HG02938 (cell line): ENCODE measurements at regions not wholly inside any gene's neighbourhood (a gene's known extent, or its start where the extent isn't known, plus 50 kb on each side); places are given as distances from the start of the nearest gene placed in this dataset.
"Not testable (repeated sequence)": the region's sequence is repeated elsewhere in the genome, so short reads cannot be mapped to it uniquely, and the experiment has no call there.

Source experiments
- ATAC-seq: cut with Tn5 transposase; IDR thresholded peaks from one replicate; pipeline ENCODE4 v1.9.1; 2021; ENCODE audit warnings: mild to moderate bottlenecking, moderate library complexity; ENCODE audit not compliant: unreplicated experiment

DNA sequence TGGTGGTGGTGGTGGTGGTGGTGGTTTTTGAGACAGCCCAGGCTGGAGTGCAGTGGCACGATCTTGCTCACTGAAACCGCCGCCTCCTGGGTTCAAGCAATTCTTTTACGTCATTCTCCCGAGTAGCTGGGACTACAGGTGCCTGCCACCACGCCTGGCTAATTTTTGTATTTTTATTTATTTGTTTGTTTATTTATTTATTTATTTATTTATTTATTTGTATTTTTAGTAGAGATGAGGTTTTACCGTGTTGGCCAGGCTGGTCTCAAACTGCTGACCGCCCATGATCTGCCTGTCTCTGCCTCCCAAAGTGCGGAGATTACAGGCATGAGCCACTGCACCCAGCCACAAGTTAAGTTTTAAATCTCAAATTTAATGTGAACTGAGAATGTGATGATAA lies 126.5 kb downstream of the PCDH18 start:
- not testable (repeated sequence) for ATAC-seq

DNA sequence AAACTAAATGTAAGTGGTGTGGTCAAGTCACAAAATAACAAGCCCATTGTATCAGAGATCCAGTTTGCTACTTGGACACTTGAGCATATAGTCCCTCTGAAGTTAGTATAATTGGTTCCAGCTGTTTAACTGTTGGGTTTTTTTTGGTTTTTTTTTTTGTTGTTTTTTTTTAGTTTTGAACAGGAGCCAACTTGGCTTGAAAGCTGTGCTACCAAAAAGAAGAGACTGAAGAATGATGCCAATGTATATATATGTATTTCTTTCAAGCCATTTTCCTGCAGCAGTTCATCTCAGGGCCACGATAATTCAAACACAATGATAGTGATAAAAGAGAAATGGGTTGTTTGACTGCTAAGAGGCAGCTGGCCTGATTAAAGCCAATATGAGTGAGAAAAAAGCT lies 138.3 kb downstream of the PCDH18 start:
- ATAC-seq, result no peak

DNA sequence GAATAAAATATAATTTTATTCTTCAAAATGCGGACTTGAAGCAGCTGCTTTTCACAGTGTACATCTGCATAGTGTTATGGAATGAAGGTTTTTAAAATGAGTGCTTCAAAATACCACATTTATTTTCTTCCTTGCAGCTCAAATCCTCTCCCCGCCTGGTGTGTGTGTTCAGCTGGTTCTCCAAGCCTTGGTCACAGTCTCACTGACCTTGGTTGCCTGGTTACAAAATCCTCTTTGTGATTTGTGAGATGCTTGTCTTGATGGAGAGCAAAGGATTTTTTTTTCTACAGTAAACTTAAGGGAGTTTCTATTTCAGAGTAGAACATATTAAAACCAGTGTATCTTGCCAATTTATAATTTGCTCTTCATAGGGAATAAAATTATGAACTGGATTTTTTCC lies 139.2 kb downstream of the PCDH18 start:
- ATAC-seq, result no peak

DNA sequence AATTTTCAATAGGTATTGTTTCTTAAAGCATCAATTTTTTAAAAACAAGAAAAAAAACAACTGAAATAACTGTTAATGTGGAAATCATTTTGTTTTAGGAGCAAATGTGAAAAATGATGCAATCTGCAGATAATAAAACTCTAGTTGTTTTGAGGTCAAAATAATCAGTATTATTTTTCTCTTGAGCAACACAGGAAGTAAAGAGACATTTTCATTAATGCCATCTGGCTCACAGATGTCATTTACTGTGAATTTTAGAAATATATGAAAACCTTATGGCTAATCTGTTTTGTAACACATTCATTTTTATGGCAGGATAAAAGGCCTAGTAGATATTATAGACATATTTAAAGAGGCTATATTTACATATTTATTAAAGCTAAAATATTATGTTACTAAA lies 141.6 kb downstream of the PCDH18 start:
- no peak for ATAC-seq

DNA sequence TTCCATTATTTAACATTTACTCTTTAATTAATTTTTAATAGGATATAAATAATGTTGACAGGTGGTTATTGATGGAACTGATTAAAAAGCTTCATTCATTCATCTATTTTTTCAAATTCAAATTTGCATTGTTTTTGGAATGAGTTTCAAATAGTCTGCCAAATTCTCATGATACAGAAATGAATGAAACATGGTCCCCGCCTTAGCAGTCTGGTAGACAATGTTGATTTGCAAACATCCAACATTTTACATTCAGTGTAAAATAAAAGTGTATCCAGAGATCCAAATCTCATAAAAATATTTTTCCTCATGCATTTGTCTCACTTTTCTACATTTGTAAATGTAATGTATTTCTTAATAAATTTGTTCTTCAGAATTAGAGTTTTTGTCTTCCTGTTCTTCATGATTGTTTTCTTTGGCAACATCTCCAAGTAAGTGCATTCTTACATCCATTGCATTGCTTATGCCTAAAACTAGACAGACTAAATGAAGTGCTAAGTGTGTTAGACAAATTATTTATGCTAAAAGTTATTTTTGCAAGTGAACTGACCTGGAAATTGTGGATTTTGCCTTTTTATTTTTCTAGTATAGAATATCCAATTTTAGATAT lies 142.3 kb downstream of the PCDH18 start:
- ATAC-seq, result no peak

DNA sequence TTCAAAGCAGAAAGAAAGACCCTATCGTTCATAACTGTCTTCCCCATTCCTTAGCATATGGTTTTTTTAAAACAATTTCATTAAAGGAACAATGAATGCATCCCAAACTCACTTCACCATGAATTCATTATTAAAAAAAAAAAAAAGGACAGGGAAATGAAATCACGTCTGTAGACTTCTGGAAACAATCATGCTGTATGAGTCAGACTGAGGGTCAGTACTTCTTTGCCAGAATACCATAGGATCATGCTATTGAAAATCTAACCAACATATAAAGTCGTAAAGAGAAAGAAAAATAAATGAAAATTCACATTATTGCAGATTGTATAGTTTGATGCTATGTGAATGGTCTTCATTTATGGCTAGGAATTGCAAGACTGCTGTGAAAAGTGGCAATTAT lies 144.4 kb downstream of the PCDH18 start:
- ATAC-seq, result no peak

DNA sequence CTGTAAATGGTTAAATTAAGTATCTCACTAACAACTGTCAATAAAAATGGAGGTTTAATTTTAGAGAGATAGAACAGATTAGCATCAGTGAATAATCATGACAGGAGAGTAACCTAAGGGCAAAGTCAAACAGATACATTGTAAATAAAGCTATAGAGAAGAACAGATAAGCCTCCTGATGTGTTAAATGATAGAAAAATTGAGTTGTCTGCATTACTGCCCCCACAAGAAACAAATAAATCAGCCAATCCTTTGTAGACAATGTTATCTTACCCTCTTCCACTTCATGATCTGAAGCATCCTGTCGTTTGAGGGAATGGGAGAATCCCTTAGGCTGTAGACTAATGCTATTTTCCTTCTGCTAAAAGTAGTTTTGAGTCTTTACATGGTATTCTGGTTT lies 147.8 kb downstream of the PCDH18 start:
- no peak for ATAC-seq

DNA sequence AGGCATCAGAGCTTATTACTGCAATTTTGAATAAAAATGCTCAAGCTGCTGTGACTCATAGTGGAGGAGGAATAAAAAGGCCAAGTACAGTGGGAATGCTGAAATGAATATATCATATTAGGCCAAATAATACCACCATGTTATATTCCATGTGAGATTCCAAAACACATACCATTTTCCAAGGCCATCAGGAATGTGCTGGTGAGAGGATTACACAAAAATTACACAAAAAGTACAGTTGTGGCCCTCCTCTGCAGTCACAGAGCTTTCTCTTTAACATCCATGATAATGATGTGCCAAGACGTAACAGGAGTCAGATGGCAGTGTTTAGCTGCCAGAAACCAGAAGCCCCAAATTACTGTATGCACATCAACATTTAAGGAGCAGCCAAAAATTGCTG lies 153.5 kb downstream of the PCDH18 start:
- no peak for ATAC-seq

DNA sequence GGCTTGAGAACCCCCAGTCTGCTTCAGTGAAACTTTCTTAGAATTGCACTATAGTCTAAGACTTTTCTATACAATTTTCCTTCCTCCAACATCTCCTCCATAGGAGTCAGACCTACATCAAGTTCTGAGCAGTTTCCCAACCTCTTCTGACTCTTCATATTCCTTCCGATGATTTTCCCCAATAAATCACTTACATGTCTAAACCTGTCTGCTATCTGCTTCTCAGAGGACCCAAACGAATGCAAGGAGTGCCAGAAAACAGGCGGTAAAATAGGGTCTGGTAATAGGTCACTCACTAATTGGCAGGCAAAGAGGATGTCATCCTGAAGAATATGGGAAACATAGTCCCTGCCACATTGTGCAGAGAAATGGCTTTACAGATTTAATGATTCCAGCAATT lies 153.9 kb downstream of the PCDH18 start:
- no peak for ATAC-seq

DNA sequence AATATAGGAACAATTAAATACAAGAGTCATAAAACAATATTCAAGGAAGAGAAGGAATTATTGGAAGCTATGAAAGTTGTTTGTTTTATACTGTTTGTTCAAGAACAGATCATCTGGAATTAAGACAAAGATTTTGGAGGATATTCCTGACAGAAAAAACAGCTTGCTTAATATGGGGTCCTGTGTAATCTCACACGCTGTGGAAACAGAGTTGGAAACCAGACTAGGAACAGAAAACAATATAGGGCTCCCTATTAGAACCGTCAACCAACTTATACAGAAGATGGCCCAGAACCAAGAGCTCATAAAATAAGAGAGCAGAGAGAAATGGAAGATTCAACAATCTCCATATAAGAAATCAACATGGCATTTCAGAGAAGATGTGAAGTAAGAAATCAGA lies 156.0 kb downstream of the PCDH18 start:
- no peak for ATAC-seq

DNA sequence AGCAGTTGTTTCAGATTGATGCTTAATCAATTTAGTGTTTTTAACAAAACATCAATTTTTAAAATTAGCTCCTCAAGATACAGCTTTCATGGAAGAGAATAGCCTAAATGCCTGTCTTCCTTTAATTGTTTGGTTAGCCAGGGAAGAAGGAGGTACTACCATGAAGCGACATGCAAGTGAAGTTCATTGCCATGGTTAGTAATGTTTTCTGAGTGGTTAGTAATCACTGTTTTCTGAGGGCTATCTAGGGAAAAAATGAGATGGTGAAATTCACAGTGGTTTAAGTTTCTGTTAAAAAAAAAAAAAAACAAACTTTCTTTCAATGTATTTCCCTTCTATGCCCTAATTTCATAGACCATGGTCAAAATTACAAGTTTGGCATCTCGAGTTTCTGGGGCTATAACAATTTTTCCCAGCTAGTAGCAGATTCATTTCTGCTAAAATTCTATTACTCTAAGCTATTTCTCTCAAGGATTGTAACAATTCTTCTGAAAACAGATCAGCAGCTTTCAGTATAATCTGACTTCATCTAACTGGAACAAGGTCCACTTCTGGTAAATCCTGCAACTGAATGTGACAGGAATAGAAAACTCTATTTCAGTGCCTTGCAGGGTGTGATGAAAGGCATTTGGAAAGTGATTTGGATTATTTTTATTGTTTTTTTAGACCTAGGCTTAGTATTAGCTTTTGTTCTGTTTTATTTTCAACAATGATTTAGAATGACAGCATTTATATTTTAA lies 157.0 kb downstream of the PCDH18 start:
- ATAC-seq, result no peak

DNA sequence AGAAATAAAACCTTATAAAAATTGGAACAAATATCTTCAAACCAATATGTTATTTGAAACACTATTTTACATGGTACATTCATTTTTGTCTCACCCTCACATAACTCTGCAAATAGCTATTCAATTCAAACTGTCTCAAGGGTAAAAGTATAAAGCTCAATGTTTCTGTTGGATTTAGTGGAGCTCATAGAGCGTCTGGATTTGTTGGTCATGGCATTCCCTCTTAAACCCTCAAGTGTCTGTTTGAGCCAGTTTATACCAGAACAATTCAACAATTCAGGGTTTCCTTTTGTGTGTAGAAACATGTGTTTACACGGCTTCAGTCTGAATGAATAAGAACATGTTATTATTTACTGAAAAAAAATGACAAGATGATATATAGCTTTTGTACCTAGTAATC lies 161.6 kb downstream of the PCDH18 start:
- no peak for ATAC-seq

DNA sequence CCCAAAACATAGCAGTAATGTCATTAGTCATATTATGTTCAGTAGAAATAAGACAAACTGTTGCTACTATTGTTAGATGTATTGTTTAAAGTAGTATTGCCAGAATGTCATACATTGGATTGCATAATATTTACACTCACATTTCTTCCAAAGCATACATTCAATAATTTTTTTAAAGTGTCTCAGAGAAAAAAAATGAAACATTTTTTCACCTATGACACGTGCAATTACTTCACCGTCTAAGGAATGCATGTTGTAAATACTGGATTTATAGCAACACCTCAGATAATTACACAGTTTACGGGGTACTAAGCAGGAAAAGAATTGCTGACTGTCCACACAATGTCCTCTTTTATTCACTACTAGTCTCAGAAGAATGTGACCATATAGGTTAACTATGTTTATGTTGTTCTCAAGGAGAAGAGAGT lies 162.1 kb downstream of the PCDH18 start:
- no peak for ATAC-seq

DNA sequence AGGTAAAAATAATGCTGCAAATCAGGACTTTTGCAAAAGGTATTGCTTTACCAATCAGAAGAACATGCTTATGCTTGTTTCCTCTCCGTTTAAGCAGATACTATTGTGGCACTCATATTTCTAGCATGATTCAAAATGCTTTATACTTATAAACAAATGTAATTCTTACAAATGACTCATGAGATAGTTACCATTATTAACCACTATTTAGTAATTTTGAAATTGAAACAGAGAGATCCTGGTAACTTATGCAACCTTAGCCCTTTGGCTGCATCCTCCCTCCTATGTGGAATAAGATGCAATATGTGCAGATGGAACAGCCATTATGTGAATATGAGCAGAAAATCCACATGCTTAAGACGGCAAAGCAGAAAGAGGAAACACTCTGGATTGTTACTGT lies 164.7 kb downstream of the PCDH18 start:
- no peak for ATAC-seq

DNA sequence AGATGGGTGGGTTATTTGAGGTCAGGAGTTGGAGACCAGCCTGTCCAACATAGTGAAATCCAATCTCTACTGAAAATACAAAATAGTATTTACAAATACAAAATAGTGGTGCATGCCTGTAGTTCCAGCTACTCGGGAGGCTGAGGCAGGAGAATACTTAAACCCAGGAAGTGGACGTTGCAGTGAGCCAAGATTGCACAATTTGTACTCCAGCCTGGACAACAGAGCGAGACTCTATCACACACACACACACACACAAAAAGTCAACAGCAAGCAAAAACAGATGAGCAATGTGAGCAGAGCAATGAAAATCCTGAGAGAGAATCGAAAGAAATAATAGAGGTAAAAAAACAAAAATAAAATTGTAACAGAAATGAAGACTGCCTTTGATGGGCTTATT lies 168.8 kb downstream of the PCDH18 start:
- ATAC-seq, result no peak

DNA sequence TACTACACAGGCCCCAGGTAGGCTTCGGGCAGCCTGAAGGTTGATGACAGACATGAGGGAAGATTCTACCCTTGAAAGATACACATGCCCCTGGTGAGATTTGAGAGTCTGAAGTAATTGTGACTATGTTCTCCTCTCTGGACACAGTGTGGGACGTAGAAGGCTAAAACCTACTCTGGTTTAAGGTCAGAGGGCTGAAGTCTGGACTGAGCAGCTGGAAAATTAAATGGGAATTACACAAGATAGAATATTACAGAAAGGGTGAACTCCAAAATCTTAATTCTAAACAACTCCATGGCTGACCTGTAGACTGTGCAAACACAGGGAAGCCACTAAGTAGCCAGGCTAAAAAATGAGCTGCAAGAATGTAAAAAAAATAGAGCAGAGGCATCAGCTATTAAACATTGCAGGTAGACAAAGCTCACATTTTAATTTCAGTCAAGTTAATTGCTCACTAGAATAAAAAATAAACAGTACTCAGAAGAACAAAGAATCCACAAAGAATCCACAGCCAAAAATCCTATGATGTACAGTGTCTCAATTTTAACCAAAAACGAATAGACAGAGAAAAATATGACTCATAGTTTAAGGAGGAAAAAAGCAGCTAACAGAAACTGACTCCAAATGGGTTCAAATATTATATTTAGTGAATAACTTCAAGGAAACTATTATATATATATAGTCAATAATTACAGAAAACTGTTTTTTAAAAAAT lies 170.4 kb downstream of the PCDH18 start:
- ATAC-seq, result no peak

DNA sequence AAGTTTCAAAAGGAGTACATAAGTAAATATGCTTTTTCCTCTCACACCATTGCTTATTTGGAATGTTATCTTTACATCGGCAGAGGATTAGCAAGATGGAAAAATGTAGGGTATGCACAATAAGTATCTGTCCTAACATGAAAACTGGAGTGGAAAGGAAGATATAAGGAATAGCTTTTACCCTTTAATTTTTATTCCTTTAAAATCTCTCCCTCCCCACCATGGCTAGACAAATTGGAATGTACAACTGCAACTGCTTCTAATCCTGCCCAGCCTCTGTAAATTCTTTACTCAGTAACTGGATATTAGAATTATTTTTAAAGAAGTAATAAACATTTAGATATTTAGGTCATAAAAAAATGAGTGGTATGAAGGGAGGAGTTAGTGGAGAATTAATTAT lies 171.5 kb downstream of the PCDH18 start:
- ATAC-seq, result no peak

DNA sequence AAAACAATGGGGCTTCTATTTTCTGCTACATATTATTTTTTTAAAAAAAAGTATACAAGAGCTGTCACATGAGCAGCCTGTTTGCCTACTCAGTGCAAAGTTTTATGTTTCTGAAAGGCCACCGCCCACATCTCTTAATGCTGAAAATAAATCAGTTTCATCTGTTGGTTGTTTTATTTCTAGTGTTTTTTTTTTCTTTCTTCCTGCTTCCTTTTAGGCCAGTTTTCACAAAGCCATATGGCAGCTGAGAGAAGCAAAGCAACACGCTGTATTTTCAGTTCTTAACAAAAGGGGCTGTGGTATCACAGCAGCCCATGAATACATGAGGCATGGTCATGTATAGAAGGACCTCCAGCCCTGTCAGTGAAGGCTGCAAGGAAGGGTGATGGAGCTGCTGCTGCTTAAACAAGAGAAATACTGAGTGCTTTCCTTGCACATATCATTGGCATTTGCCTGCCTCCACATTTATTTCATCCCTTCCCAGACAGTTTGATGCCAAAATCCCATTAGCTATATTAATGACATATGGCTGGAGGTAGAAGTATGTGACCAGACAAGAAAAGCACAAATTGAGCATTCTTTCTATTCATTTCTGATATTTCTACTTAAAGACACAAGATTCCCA lies 172.5 kb downstream of the PCDH18 start:
- no peak for ATAC-seq

DNA sequence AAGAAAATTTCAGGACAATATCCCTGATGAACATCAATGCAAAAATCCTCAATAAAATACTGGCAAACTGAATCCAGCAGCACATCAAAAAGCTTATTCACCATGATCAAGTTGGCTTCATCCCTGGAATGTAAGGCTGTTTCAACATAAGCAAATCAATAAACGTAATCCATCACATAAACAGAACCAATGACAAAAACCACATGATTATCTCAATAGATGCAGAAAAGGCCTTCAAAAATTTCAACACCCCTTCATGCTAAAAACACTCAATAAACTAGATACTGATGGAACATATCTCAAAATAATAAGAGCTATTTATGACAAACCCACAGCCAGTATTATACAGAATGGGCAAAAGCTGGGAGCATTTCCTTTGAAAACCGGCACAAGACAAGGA lies 177.7 kb downstream of the PCDH18 start:
- not testable (repeated sequence) for ATAC-seq

DNA sequence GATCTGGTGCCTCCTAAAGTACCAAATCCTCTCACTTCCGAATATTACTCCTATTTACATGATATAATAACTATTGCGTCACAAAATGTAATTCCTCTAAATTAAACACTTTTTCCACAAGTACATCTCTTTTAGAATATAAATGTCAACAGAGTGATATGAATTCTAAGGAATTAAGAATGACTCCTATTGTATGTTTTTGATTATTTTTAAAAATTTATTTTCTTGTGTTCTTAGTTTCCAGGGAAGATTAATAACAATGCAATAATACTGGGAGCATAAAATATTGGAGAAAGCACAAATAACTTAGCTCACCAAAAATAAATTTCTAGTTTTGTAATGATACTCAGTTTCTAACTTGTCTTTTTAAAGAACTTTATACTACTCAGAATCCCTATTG lies 184.9 kb downstream of the PCDH18 start:
- no peak for ATAC-seq

DNA sequence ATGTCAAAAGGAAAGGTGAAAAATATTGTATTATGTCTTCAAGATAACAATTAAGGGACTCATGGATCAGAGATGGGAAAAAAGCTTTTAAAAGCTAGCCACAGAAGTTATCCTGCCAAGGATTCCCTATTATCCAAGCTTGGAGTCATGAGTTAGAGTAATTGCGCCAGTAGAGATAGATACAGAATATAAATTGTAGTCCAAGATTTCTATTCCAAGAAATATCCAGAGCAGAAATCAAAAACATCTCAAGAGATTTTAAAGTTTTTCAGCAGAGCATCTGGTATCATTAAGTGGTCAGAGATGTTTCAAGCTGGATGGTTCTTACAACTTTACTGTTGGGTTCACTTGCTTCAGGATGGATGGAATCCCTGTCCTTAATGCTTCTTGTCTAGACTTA lies 186.7 kb downstream of the PCDH18 start:
- no peak for ATAC-seq

DNA sequence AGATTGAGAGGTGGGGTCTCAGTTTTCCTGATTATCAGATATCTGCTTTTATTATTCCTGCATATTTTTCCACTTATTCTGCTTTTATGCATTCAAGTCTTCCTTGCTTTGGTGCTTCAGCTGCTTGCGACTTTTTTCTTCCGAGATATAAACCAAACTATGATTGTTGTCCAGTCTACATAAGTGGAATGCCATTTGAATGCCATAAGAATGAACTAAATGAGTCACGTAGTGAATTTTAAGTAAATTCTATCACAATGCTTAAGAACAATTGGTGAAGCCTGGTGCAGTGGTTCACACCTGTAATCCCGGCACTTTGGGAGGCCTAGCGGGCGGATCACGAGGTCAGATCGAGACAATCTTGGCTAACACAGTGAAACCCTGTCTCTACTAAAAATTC lies 189.1 kb downstream of the PCDH18 start:
- no peak for ATAC-seq
